PC-9 (cell line): ENCODE measurements at regions not wholly inside any gene's neighbourhood (a gene's known extent, or its start where the extent isn't known, plus 50 kb on each side); places are given as distances from the start of the nearest gene placed in this dataset.
"Not testable (repeated sequence)": the region's sequence is repeated elsewhere in the genome, so short reads cannot be mapped to it uniquely, and the experiment has no call there.

Experiments used
- CTCF ChIP-seq: fragments of 200-600 bp; sonication (generic); conservative IDR thresholded peaks from 2 replicates; pipeline ENCODE4 v1.6.1; 2017; ENCODE audit warnings: mixed run types, antibody characterized with exemption, mild to moderate bottlenecking, moderate library complexity
- EZH2 ChIP-seq: fragments of 200-600 bp; sonication (generic); IDR thresholded peaks from 2 replicates; pipeline ENCODE4 v1.8.0; 2017; ENCODE audit warnings: antibody characterized with exemption, low read depth

- TF ChIP-seq CTCF, EZH2: not testable (repeated sequence)
These were observed 329.5 kb downstream of the ZNF37A start for GRCh38 chr10:38423634-38424033.
